ENCODE measurements at regions not wholly inside any gene's neighbourhood (a gene's known extent, or its start where the extent isn't known, plus 50 kb on each side); places are given as distances from the start of the nearest gene placed in this dataset.

DNA sequence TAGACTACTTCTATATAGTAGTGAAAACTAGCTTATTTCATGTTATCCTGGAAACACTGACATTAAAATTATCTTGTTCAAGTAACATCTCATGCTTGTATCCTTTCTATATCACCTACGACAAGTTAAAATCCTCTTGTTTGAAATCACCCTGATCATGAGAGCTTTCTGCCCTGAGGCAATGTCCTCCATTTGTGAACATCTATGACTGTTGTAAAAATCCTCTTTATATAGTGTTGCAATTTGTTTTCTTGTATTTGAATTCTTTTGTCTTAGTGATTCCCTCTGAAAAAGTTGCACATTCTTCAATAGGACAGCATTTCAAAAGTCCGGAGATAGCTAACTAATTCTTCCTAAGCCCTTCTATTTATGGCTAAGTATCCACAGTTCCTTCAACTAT lies 480.3 kb downstream of the NSUN3 start:
- TF ChIP-seq, protein P1, sequence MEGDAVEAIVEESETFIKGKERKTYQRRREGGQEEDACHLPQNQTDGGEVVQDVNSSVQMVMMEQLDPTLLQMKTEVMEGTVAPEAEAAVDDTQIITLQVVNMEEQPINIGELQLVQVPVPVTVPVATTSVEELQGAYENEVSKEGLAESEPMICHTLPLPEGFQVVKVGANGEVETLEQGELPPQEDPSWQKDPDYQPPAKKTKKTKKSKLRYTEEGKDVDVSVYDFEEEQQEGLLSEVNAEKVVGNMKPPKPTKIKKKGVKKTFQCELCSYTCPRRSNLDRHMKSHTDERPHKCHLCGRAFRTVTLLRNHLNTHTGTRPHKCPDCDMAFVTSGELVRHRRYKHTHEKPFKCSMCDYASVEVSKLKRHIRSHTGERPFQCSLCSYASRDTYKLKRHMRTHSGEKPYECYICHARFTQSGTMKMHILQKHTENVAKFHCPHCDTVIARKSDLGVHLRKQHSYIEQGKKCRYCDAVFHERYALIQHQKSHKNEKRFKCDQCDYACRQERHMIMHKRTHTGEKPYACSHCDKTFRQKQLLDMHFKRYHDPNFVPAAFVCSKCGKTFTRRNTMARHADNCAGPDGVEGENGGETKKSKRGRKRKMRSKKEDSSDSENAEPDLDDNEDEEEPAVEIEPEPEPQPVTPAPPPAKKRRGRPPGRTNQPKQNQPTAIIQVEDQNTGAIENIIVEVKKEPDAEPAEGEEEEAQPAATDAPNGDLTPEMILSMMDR (conservative IDR thresholded peaks at IDR 0.05; ENCODE audit: low read depth, low read length), result no peak
- TF ChIP-seq EZH2 (IDR thresholded peaks at IDR 0.05; ENCODE audit: borderline replicate concordance, low read depth, low read length, poor library complexity, severe bottlenecking), result no peak

All from A673 (cell line).